Neural cell (in vitro differentiated cells): ENCODE measurements at regions not wholly inside any gene's neighbourhood (a gene's known extent, or its start where the extent isn't known, plus 50 kb on each side); places are given as distances from the start of the nearest gene placed in this dataset.

Experiments
- MXI1 ChIP-seq: fragments of 450-650 bp; conservative IDR thresholded peaks from 2 replicates; pipeline ENCODE4 v1.6.1; 2014; ENCODE audit warnings: antibody characterized with exemption, mild to moderate bottlenecking; ENCODE audit not compliant: poor library complexity, severe bottlenecking
- POLR2AphosphoS5 ChIP-seq: IDR thresholded peaks from 2 replicates; pipeline ENCODE4 v1.6.1; 2012
- RAD21 ChIP-seq: fragments of 450-650 bp; conservative IDR thresholded peaks from 2 replicates; pipeline ENCODE4 v1.6.1; 2014; ENCODE audit warnings: antibody characterized with exemption, mild to moderate bottlenecking, moderate library complexity
- TAF1 ChIP-seq: IDR thresholded peaks from 2 replicates; pipeline ENCODE4 v1.6.1; 2012; ENCODE audit warnings: low read depth
- TF ChIP-seq, protein P1 (sequence below): fragments of 450-650 bp; IDR thresholded peaks from 2 replicates; pipeline ENCODE4 v1.5.1; 2014; ENCODE audit warnings: antibody characterized with exemption, mild to moderate bottlenecking, moderate library complexity; ENCODE audit not compliant: poor library complexity, severe bottlenecking
- TF ChIP-seq, protein P2 (sequence below): IDR thresholded peaks from 2 replicates; pipeline ENCODE4 v1.6.1; 2012; ENCODE audit warnings: borderline replicate concordance

DNA sequence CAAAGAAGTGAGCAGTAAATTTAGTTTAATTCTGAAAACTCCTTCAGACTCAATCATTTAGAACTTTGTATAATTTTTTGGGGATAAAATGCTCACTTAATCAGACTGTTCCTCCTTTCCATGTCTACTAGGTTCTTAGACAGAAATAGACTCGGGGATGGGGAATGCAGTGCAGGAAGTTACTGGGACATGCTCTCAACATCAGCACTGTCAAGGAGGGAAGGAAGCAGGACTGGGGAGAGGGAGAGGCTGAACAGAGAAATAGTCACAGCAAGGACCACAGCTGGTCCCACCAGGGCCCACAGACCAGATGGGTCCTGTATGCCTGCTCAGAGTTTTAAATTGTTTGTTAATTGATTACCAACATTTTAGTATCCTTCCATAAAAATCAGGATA is 310.1 kb upstream of the MSX2 start:
- TF ChIP-seq, protein P1, sequence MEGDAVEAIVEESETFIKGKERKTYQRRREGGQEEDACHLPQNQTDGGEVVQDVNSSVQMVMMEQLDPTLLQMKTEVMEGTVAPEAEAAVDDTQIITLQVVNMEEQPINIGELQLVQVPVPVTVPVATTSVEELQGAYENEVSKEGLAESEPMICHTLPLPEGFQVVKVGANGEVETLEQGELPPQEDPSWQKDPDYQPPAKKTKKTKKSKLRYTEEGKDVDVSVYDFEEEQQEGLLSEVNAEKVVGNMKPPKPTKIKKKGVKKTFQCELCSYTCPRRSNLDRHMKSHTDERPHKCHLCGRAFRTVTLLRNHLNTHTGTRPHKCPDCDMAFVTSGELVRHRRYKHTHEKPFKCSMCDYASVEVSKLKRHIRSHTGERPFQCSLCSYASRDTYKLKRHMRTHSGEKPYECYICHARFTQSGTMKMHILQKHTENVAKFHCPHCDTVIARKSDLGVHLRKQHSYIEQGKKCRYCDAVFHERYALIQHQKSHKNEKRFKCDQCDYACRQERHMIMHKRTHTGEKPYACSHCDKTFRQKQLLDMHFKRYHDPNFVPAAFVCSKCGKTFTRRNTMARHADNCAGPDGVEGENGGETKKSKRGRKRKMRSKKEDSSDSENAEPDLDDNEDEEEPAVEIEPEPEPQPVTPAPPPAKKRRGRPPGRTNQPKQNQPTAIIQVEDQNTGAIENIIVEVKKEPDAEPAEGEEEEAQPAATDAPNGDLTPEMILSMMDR, result no peak
- TF ChIP-seq POLR2AphosphoS5 (no peak), TAF1 (no peak), RAD21 (no peak), MXI1 (no peak)
- TF ChIP-seq, protein P2, sequence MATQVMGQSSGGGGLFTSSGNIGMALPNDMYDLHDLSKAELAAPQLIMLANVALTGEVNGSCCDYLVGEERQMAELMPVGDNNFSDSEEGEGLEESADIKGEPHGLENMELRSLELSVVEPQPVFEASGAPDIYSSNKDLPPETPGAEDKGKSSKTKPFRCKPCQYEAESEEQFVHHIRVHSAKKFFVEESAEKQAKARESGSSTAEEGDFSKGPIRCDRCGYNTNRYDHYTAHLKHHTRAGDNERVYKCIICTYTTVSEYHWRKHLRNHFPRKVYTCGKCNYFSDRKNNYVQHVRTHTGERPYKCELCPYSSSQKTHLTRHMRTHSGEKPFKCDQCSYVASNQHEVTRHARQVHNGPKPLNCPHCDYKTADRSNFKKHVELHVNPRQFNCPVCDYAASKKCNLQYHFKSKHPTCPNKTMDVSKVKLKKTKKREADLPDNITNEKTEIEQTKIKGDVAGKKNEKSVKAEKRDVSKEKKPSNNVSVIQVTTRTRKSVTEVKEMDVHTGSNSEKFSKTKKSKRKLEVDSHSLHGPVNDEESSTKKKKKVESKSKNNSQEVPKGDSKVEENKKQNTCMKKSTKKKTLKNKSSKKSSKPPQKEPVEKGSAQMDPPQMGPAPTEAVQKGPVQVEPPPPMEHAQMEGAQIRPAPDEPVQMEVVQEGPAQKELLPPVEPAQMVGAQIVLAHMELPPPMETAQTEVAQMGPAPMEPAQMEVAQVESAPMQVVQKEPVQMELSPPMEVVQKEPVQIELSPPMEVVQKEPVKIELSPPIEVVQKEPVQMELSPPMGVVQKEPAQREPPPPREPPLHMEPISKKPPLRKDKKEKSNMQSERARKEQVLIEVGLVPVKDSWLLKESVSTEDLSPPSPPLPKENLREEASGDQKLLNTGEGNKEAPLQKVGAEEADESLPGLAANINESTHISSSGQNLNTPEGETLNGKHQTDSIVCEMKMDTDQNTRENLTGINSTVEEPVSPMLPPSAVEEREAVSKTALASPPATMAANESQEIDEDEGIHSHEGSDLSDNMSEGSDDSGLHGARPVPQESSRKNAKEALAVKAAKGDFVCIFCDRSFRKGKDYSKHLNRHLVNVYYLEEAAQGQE, result no peak
